ENCODE measurements at regions not wholly inside any gene's neighbourhood (a gene's known extent, or its start where the extent isn't known, plus 50 kb on each side); places are given as distances from the start of the nearest gene placed in this dataset.

DNA sequence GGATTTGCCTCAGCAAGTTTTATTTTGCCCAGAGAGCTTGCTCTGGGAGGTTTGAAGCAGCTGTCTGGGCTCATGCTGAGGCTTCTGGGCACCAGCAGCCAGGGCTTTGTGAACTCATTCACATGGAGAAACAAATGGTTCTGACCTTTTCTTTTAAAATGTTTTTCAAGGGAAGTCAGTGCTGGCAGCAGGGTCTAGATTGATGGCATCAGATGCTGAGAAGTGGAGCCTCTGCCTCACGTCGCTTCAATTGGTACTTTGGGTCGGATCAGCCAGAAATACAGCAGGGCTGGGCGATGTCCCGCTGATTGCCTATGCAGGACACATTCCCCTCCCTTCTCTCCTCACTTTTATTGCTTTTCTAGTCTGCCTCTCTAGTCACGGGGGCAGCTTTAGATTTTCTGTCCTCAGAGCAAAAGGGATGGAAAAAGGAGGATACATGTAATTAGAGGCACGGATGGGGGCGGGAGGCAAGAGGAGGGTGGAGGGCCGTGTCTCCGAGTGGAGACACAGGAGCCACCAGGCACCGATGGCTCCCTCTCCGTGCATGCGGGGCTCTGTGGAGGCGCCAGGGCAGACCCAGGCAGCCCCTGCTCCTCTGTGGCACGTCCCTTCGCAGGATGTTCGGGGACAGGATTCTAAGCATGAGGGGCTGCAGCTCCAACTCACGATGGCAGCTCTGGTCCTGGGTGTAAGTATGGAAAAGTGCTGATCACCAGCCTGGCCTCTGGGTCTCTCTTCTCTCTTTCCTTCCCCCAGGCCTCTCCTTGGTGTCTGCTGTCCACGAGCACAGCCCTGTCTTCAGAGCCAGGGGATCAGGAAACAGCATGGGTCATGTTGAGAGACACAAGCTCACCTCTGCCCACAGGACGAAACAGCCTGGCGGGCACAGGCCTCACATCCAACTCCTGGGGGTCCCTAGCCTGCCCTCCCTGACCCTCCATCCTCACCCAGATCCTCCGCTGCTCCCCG is 116.1 kb downstream of the FAM43A start:
- intact Hi-C loops (cut with micrococcal nuclease): no loop called here
- Mint-ChIP-seq H3K9me3 (peaks cover 0 to 7% (median under 1%) of the 10 kb centered on the region in 11 donors), H3K36me3 (peaks cover 0 to 1% (median 0%) of the 10 kb centered on the region in 5 donors)

GRCh38 chr3:194804796-194805195 is 119.1 kb downstream of the FAM43A start:
- no peaks in the 10 kb centered on the region for H3K4me1 Mint-ChIP-seq
- no peaks in the 10 kb centered on the region for H3K9me3 Mint-ChIP-seq
- H3K27me3 ChIP-seq (ENCODE audit: control insufficient read depth in 2 of 2, insufficient read depth in 2 of 2, low read length in 2 of 2): no peaks in the 10 kb centered on the region
- H3K27ac Mint-ChIP-seq: no peak overlapping the region
- CTCF ChIA-PET: interaction anchor here (0.6 kb wide), 1 partner anchor 98 kb away, joined by 3 read pairs; no protein-coding TSS in a partner anchor
- peak overlapping the region in 1 of 10 donors; percentile 15 for H3K4me3 Mint-ChIP-seq
- intact Hi-C loops (cut with micrococcal nuclease): no loop called here
- POLR2A ChIA-PET: no interaction called here
- DNase-seq (no peak), ATAC-seq (no peak)
- H3K4me3 ChIP-seq (ENCODE audit: low read length): no peak overlapping the region
- H3K4me1 ChIP-seq (ENCODE audit: control insufficient read depth in 2 of 2, insufficient read depth in 2 of 2, low read length in 2 of 2): no peaks in the 10 kb centered on the region
- H3K36me3 Mint-ChIP-seq: no peaks in the 10 kb centered on the region
- H3K36me3 ChIP-seq (ENCODE audit: control insufficient read depth in 2 of 3, insufficient read depth in 3 of 3, low read length in 3 of 3): no peaks in the 10 kb centered on the region
- no peak overlapping the region for H3K27ac ChIP-seq (ENCODE audit: low read depth, low read length)
- H3K9me3 ChIP-seq (ENCODE audit: control insufficient read depth in 2 of 3, low read length in 3 of 3): no peaks in the 10 kb centered on the region
- peaks cover 12 to 21% (median 15%) of the 10 kb centered on the region in 5 donors for H3K27me3 Mint-ChIP-seq

More for the DNA sequence above, 116.1 kb downstream of the FAM43A start:
- POLR2A ChIA-PET: no interaction called here
- Mint-ChIP-seq H3K4me3 (no peak overlapping the region), H3K4me1 (peaks cover 0 to under 1% (median 0%) of the 10 kb centered on the region in 7 donors), H3K27me3 (peaks cover 8 to 19% (median 15%) of the 10 kb centered on the region in 5 donors), H3K27ac (no peak overlapping the region)
- Histone ChIP-seq H3K4me3 (ENCODE audit: low read length) (no peak overlapping the region), H3K9me3 (ENCODE audit: control insufficient read depth in 2 of 3, low read length in 3 of 3) (peaks cover 0 to 4% (median 0%) of the 10 kb centered on the region in 3 experiments), H3K36me3 (ENCODE audit: control insufficient read depth in 2 of 3, insufficient read depth in 3 of 3, low read length in 3 of 3) (no peaks in the 10 kb centered on the region), H3K27ac (ENCODE audit: low read depth, low read length) (no peak overlapping the region), H3K27me3 (ENCODE audit: control insufficient read depth in 2 of 2, insufficient read depth in 2 of 2, low read length in 2 of 2) (no peaks in the 10 kb centered on the region), H3K4me1 (ENCODE audit: control insufficient read depth in 2 of 2, insufficient read depth in 2 of 2, low read length in 2 of 2) (no peaks in the 10 kb centered on the region)
- DNase-seq (no peak), ATAC-seq (no peak)
- CTCF ChIA-PET: no interaction called here

DNA sequence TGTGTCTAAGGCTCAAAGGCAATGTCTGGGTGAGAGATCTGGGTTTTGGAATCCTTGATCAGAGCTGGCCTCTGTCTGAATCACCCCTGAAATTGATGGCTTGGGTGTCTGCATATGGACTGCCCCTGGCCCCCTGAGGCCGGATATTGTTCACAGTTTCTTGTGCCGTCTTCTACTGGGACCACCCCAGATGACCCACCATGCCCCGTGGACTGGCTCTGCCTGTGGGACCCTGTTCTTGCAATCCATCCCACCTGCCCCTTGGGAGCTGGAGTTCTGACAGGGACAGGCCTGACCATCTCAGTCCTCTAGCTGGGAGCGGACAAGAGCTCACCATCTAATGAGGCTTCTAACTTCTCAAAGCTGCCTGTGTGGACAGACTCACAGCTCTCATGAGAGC is 119.9 kb downstream of the FAM43A start:
- POLR2A ChIA-PET: no interaction called here
- intact Hi-C loops (cut with micrococcal nuclease): no loop called here
- Histone ChIP-seq H3K4me1 (ENCODE audit: control insufficient read depth in 2 of 2, insufficient read depth in 2 of 2, low read length in 2 of 2) (no peaks in the 10 kb centered on the region), H3K27me3 (ENCODE audit: control insufficient read depth in 2 of 2, insufficient read depth in 2 of 2, low read length in 2 of 2) (no peaks in the 10 kb centered on the region), H3K9me3 (ENCODE audit: control insufficient read depth in 2 of 3, low read length in 3 of 3) (no peaks in the 10 kb centered on the region), H3K4me3 (ENCODE audit: low read length) (no peak overlapping the region), H3K27ac (ENCODE audit: low read depth, low read length) (no peak overlapping the region), H3K36me3 (ENCODE audit: control insufficient read depth in 2 of 3, insufficient read depth in 3 of 3, low read length in 3 of 3) (no peaks in the 10 kb centered on the region)
- no peak for DNase-seq
- CTCF ChIA-PET: no interaction called here
- Mint-ChIP-seq H3K36me3 (no peaks in the 10 kb centered on the region), H3K27ac (no peak overlapping the region), H3K9me3 (no peaks in the 10 kb centered on the region), H3K27me3 (peaks cover 12 to 26% (median 16%) of the 10 kb centered on the region in 5 donors), H3K4me3 (no peak overlapping the region), H3K4me1 (no peaks in the 10 kb centered on the region)
- ATAC-seq: no peak

GRCh38 chr3:194806991-194807630 is 121.4 kb downstream of the FAM43A start:
- Histone ChIP-seq H3K4me3 (ENCODE audit: low read length) (no peak overlapping the region), H3K4me1 (ENCODE audit: control insufficient read depth in 2 of 2, insufficient read depth in 2 of 2, low read length in 2 of 2) (no peaks in the 10 kb centered on the region), H3K9me3 (ENCODE audit: control insufficient read depth in 2 of 3, low read length in 3 of 3) (no peaks in the 10 kb centered on the region), H3K27me3 (ENCODE audit: control insufficient read depth in 2 of 2, insufficient read depth in 2 of 2, low read length in 2 of 2) (no peaks in the 10 kb centered on the region), H3K27ac (ENCODE audit: low read depth, low read length) (no peak overlapping the region), H3K36me3 (ENCODE audit: control insufficient read depth in 2 of 3, insufficient read depth in 3 of 3, low read length in 3 of 3) (no peaks in the 10 kb centered on the region)
- DNase-seq (no peak), ATAC-seq (no peak)
- intact Hi-C loops (cut with micrococcal nuclease): no loop called here
- Mint-ChIP-seq H3K36me3 (no peaks in the 10 kb centered on the region), H3K27me3 (peaks cover 12 to 26% (median 16%) of the 10 kb centered on the region in 5 donors), H3K9me3 (no peaks in the 10 kb centered on the region), H3K4me1 (no peaks in the 10 kb centered on the region), H3K27ac (no peak overlapping the region), H3K4me3 (no peak overlapping the region)
- ChIA-PET POLR2A (no interaction called here), CTCF (no interaction called here)

- peaks cover 12 to 26% (median 15%) of the 10 kb centered on the region in 5 donors for H3K27me3 Mint-ChIP-seq
- ATAC-seq (no peak), DNase-seq (no peak)
- no peak overlapping the region for H3K27ac Mint-ChIP-seq
- ChIA-PET CTCF (no interaction called here), POLR2A (no interaction called here)
- no peak overlapping the region for H3K4me3 ChIP-seq (ENCODE audit: low read length)
- H3K27me3 ChIP-seq (ENCODE audit: control insufficient read depth in 2 of 2, insufficient read depth in 2 of 2, low read length in 2 of 2): no peaks in the 10 kb centered on the region
- no peaks in the 10 kb centered on the region for H3K9me3 Mint-ChIP-seq
- no peaks in the 10 kb centered on the region for H3K4me1 Mint-ChIP-seq
- intact Hi-C loops (cut with micrococcal nuclease): no loop called here
- H3K27ac ChIP-seq (ENCODE audit: low read depth, low read length): no peak overlapping the region
- H3K36me3 ChIP-seq (ENCODE audit: control insufficient read depth in 2 of 3, insufficient read depth in 3 of 3, low read length in 3 of 3): no peaks in the 10 kb centered on the region
- no peak overlapping the region for H3K4me3 Mint-ChIP-seq
- no peaks in the 10 kb centered on the region for H3K9me3 ChIP-seq (ENCODE audit: control insufficient read depth in 2 of 3, low read length in 3 of 3)
- H3K4me1 ChIP-seq (ENCODE audit: control insufficient read depth in 2 of 2, insufficient read depth in 2 of 2, low read length in 2 of 2): no peaks in the 10 kb centered on the region
- H3K36me3 Mint-ChIP-seq: no peaks in the 10 kb centered on the region
These were observed 123.0 kb downstream of the FAM43A start for GRCh38 chr3:194808640-194809097.

- no peak overlapping the region for H3K27ac ChIP-seq (ENCODE audit: low read depth, low read length)
- ATAC-seq: no peak
- H3K27me3 Mint-ChIP-seq: peaks cover 12 to 21% (median 15%) of the 10 kb centered on the region in 5 donors
- H3K4me3 Mint-ChIP-seq: no peak overlapping the region
- no peaks in the 10 kb centered on the region for H3K4me1 ChIP-seq (ENCODE audit: control insufficient read depth in 2 of 2, insufficient read depth in 2 of 2, low read length in 2 of 2)
- H3K4me1 Mint-ChIP-seq: no peaks in the 10 kb centered on the region
- H3K27ac Mint-ChIP-seq: no peak overlapping the region
- ChIA-PET CTCF (no interaction called here), POLR2A (no interaction called here)
- no peaks in the 10 kb centered on the region for H3K36me3 Mint-ChIP-seq
- H3K9me3 ChIP-seq (ENCODE audit: control insufficient read depth in 2 of 3, low read length in 3 of 3): no peaks in the 10 kb centered on the region
- no peak overlapping the region for H3K4me3 ChIP-seq (ENCODE audit: low read length)
- DNase-seq: no peak
- no peaks in the 10 kb centered on the region for H3K36me3 ChIP-seq (ENCODE audit: control insufficient read depth in 2 of 3, insufficient read depth in 3 of 3, low read length in 3 of 3)
- H3K27me3 ChIP-seq (ENCODE audit: control insufficient read depth in 2 of 2, insufficient read depth in 2 of 2, low read length in 2 of 2): no peaks in the 10 kb centered on the region
- no peaks in the 10 kb centered on the region for H3K9me3 Mint-ChIP-seq
- intact Hi-C loops (cut with micrococcal nuclease): no loop called here
These were observed 123.7 kb downstream of the FAM43A start for GRCh38 chr3:194809382-194809781.

All from naive thymus-derived CD4-positive, alpha-beta T cell (primary cell).